Ectodermal cell (in vitro differentiated cells): ENCODE measurements at regions not wholly inside any gene's neighbourhood (a gene's known extent, or its start where the extent isn't known, plus 50 kb on each side); places are given as distances from the start of the nearest gene placed in this dataset.

ENCODE experiments used
- H3K27ac ChIP-seq: 2 replicates; pipeline ENCODE4 v1.7.0; 2013; ENCODE audit warnings: mild to moderate bottlenecking, low read depth, low read length; ENCODE audit not compliant: insufficient read depth, poor library complexity, severe bottlenecking
- H3K27me3 ChIP-seq: 2 replicates; pipeline ENCODE4 v1.7.0; 2013; ENCODE audit warnings: mild to moderate bottlenecking, low read length; ENCODE audit not compliant: insufficient read depth, control insufficient read depth, poor library complexity, severe bottlenecking
- H3K36me3 ChIP-seq: one replicate; pipeline ENCODE4 v1.7.0; 2013; ENCODE audit warnings: low read length; ENCODE audit not compliant: control insufficient read depth, insufficient read depth
- H3K4me1 ChIP-seq: one replicate; pipeline ENCODE4 v1.7.0; 2013; ENCODE audit warnings: low read length; ENCODE audit not compliant: control insufficient read depth, insufficient read depth
- H3K4me3 ChIP-seq: 2 replicates; pipeline ENCODE4 v1.7.0; 2013; ENCODE audit warnings: low read depth, low read length, control low read depth; ENCODE audit not compliant: insufficient read depth
- H3K9me3 ChIP-seq: 2 replicates; pipeline ENCODE4 v1.7.0; 2013; ENCODE audit warnings: mild to moderate bottlenecking, low read length, moderate library complexity; ENCODE audit not compliant: control insufficient read depth
- WGBS, 2 experiments: methylation state at CpG; one replicate each; pipeline ENCODE4 v1.1.7; 2013; ENCODE audit warnings: missing lambda C conversion rate in 2 of 2; 5-methylcytosine and 5-hydroxymethylcytosine counted together

DNA sequence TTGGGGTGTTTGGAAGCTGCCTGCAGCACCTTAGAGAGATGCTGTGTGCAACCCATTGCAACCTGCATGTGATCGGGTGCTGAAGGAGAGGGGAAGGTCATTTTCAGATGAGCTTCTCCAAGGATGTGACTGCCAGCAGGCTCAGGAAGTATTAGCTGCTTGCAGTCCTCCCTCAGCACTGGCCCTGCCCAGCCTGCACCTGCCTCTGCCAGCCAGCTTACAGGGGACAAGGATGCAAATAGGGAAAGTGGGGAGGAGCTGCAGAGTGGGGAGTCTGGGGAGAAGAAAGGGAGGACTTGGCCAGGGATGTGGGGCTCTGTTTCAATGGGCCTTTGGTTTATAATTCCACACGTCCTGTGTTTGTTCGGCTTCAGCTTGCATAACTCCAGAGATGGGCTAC, 254.5 kb downstream of the RRAGC start:
- H3K36me3 ChIP-seq = no peaks in the 10 kb centered on the region
- H3K4me1 ChIP-seq = no peaks in the 10 kb centered on the region
- no peak overlapping the region for H3K27ac ChIP-seq
- no peak overlapping the region for H3K4me3 ChIP-seq
- H3K27me3 ChIP-seq = no peaks in the 10 kb centered on the region
- no peaks in the 10 kb centered on the region for H3K9me3 ChIP-seq
- WGBS, 2 experiments = 88 to 96% methylated on average over 3 of the region's 3 CpGs

GRCh38 chr1:38603907-38604306, 255.7 kb downstream of the RRAGC start:
- Histone ChIP-seq H3K4me1 (no peaks in the 10 kb centered on the region), H3K4me3 (no peak overlapping the region), H3K27me3 (no peaks in the 10 kb centered on the region), H3K36me3 (no peaks in the 10 kb centered on the region), H3K9me3 (no peaks in the 10 kb centered on the region), H3K27ac (no peak overlapping the region)
- 83 to 86% methylated on average over 8 of the region's 8 CpGs for WGBS, 2 experiments

DNA sequence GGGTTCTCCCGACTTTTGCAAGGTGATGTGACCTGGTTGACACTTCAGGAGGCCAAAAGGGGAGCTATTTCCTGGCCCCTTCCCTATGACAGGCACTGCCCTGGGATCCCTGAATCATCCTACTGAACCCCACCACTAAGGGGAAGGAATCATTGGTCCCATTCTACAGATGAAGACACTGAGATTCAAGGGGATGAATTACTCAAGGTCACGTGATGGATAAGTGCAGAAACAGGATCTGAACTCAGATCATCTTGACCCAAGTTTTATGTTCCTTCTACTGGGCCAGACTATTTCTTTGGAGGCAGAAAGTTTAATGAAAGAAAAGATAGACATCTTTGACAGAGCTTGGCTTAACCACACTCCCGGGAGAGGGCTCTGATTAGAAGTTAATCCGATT, 258.7 kb downstream of the RRAGC start:
- H3K4me3 ChIP-seq = no peak overlapping the region
- no peak overlapping the region for H3K27ac ChIP-seq
- H3K36me3 ChIP-seq = no peaks in the 10 kb centered on the region
- no peaks in the 10 kb centered on the region for H3K27me3 ChIP-seq
- WGBS, 2 experiments = 80 to 86% methylated on average over 3 to 4 of the region's 4 CpGs
- H3K4me1 ChIP-seq = no peaks in the 10 kb centered on the region
- no peaks in the 10 kb centered on the region for H3K9me3 ChIP-seq

DNA sequence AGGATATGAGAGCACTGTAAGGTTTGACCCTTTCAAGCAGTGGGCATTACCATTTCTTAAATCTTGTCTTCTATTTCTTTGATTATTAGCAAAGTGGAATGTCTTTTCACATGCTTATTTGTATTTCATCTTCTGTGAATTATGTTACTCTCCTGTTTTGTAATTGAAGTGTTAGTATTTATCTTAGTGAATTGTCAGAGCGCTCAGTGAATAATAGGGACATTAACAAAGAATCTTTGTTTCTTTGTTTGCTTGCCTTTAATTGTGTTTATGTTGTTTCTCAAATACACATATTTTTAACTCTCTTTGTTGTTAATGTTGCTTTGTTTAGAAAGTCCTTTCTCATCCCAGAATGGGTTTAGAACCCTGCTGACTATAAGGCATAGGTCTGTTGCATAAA, 259.3 kb downstream of the RRAGC start:
- Histone ChIP-seq H3K27ac (no peak overlapping the region), H3K36me3 (no peaks in the 10 kb centered on the region), H3K27me3 (no peaks in the 10 kb centered on the region), H3K9me3 (no peaks in the 10 kb centered on the region), H3K4me3 (no peak overlapping the region), H3K4me1 (no peaks in the 10 kb centered on the region)
- WGBS, 2 experiments = 11 to 17% methylated on average over 1 of the region's 1 CpG

DNA sequence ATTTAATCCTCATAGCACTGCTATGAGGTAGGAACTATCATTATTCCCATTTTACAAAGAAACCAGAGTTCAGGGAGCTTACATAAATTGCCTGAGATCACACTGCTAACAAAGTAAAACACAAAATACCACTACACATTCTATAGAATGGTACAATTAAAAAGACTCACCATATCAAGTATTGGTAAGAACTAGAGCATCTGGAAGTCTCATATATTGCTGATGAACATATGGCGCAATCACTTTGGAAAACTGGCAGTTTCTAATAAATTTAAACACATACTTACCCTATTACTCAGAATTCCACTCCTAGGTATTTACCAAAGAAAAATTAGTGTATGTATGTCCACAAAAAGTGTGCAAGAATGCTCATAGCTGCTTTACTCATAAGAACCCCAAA, 261.5 kb downstream of the RRAGC start:
- H3K27ac ChIP-seq = no peak overlapping the region
- WGBS, 2 experiments = 100% methylated on average over 1 of the region's 1 CpG; no CpG with 5 or more reads in 1 of the 2 experiments
- peaks cover 3% of the 10 kb centered on the region for H3K4me1 ChIP-seq
- no peaks in the 10 kb centered on the region for H3K27me3 ChIP-seq
- no peaks in the 10 kb centered on the region for H3K9me3 ChIP-seq
- no peak overlapping the region for H3K4me3 ChIP-seq
- no peaks in the 10 kb centered on the region for H3K36me3 ChIP-seq

GRCh38 chr1:38589036-38589435, 270.5 kb downstream of the RRAGC start:
- 53 to 59% methylated on average over 1 of the region's 1 CpG for WGBS, 2 experiments
- no peak overlapping the region for H3K4me3 ChIP-seq
- peaks cover 4% of the 10 kb centered on the region for H3K4me1 ChIP-seq

DNA sequence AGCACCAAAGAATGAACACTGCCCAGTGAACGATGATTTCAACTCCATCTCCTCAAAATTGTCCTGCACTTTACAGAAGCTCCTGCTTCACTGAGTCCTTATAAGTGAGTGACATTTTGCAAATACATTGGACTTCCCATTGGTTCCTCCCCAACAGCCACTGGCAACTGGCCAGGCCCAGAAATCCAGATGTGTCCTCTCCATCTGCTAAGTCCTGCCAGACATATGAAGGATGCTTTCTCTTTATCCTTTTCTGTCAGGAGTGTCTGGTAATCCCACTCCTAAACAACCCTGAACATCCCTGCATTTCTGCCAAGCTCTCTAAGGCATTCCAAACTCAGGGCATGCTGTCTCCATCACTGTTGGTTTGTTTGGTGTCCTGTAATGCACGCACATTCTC, 271.8 kb downstream of the RRAGC start:
- Histone ChIP-seq H3K4me3 (no peak overlapping the region), H3K27ac (no peak overlapping the region), H3K4me1 (no peaks in the 10 kb centered on the region), H3K36me3 (no peaks in the 10 kb centered on the region), H3K9me3 (no peaks in the 10 kb centered on the region), H3K27me3 (no peaks in the 10 kb centered on the region)
- 91 to 94% methylated on average over 2 of the region's 2 CpGs for WGBS, 2 experiments

More at GRCh38 chr1:38589036-38589435, 270.5 kb downstream of the RRAGC start:
- H3K9me3 ChIP-seq = no peaks in the 10 kb centered on the region
- H3K36me3 ChIP-seq = no peaks in the 10 kb centered on the region
- no peaks in the 10 kb centered on the region for H3K27me3 ChIP-seq
- no peak overlapping the region for H3K27ac ChIP-seq

GRCh38 chr1:38586993-38587646, 272.5 kb downstream of the RRAGC start:
- H3K27ac ChIP-seq = no peak overlapping the region
- no peaks in the 10 kb centered on the region for H3K4me1 ChIP-seq
- no peak overlapping the region for H3K4me3 ChIP-seq
- H3K36me3 ChIP-seq = no peaks in the 10 kb centered on the region
- H3K27me3 ChIP-seq = no peaks in the 10 kb centered on the region
- WGBS, 2 experiments = 48% methylated on average over 9 of the region's 9 CpGs
- no peaks in the 10 kb centered on the region for H3K9me3 ChIP-seq

DNA sequence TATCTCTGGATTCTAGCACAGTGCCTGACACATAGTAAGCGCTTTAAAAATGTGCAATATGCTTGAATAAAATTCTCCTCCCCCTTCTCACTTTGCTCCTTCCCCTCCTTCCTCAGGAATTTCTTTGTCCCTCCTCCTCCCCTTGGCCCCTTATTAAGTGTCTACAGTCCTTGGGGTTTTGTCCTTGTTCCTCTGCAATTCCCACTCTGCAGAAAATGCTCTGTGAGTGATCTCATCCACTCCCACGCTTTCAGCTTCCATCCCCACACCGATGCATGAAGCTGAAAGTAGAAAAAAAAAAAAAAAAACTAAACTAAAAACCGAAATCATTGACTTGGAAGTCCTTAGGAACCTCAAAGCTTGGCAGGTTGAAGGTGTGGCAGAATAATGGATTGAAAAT, 273.6 kb downstream of the RRAGC start:
- WGBS, 2 experiments = 85 to 92% methylated on average over 2 to 4 of the region's 4 CpGs
- no peaks in the 10 kb centered on the region for H3K36me3 ChIP-seq
- no peaks in the 10 kb centered on the region for H3K27me3 ChIP-seq
- H3K4me3 ChIP-seq = no peak overlapping the region
- no peaks in the 10 kb centered on the region for H3K9me3 ChIP-seq
- no peaks in the 10 kb centered on the region for H3K4me1 ChIP-seq
- H3K27ac ChIP-seq = no peak overlapping the region

DNA sequence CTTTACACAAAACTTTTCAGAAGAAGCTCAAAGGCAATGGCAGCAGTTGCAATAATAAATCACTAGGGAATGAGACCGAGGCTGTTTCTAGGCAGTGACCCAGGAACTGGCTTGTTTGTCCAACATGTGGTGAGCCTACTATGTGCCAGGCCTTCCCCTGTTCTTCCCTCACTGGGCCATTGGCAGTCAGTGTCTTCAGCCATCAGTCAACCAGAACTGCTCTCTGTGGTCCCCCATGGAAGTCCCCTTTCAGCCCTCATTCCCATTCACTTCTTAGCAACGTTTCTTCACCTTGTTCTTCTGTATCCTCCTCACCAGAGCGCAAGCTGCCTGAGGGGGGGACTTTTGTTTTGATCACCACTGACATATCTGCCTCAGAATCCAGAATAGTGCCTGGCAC, 274.1 kb downstream of the RRAGC start:
- H3K27me3 ChIP-seq = no peaks in the 10 kb centered on the region
- H3K4me3 ChIP-seq = no peak overlapping the region
- no peaks in the 10 kb centered on the region for H3K9me3 ChIP-seq
- H3K4me1 ChIP-seq = no peaks in the 10 kb centered on the region
- no peaks in the 10 kb centered on the region for H3K36me3 ChIP-seq
- no peak overlapping the region for H3K27ac ChIP-seq
- WGBS, 2 experiments = 92% methylated on average over 3 of the region's 3 CpGs
